ENCODE measurements at regions not wholly inside any gene's neighbourhood (a gene's known extent, or its start where the extent isn't known, plus 50 kb on each side); places are given as distances from the start of the nearest gene placed in this dataset.

DNA sequence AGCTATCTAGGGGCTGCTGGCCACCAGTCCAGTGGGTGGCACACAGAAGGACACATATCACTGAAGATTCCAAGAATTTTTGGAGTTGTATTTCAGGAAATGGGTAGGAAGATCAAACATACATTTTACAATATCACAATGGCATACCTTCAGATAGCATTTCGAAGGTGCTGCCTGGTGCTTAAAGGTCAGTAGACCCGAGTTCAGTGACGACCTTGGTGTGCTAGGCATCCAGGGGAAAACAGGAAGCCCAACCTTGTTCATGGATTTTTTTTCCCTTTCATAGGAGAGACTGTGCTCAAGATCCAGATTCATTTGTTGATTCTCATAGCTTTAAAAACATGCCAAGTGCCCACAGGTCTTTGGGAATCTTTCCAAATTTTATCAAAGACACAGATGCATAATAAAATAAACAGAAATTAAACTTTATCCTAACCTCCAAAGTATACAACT is 51.0 kb upstream of the RCBTB2 start:
- Histone ChIP-seq H3K4me3 (replicated peaks in 1 of 3; ENCODE audit: insufficient read depth in 1 of 3, low read depth in 1 of 3, low read length in 3 of 3) (no peak overlapping the region), H3K4me1 (ENCODE audit: control insufficient read depth, extremely low read depth, insufficient read depth, low read length) (peaks cover 32% of the 10 kb centered on the region), H3K79me2 (ENCODE audit: control insufficient read depth, insufficient read depth, low read length) (no peaks in the 10 kb centered on the region), H2AFZ (ENCODE audit: low read depth, low read length) (no peak overlapping the region), H3K9ac (replicated peaks; ENCODE audit: extremely low read depth, insufficient read depth, low read length) (no peak overlapping the region), H3K27me3 (ENCODE audit: control insufficient read depth in 2 of 2, insufficient read depth in 2 of 2, low read length in 2 of 2) (peaks cover 0 to 4% of the 10 kb centered on the region in 2 experiments), H3K9me3 (replicated peaks; ENCODE audit: control insufficient read depth, insufficient read depth, low read length) (no peaks in the 10 kb centered on the region), H3K36me3 (ENCODE audit: control insufficient read depth in 2 of 2, extremely low read depth in 1 of 2, insufficient read depth in 2 of 2, low read length in 2 of 2) (no peaks in the 10 kb centered on the region), H4K20me1 (replicated peaks; ENCODE audit: control insufficient read depth, extremely low read depth, insufficient read depth, low read length) (no peaks in the 10 kb centered on the region), H3K4me2 (ENCODE audit: insufficient read depth, low read length) (no peak overlapping the region), H3K9me1 (replicated peaks; ENCODE audit: control insufficient read depth, extremely low read depth, insufficient read depth, low read length) (no peaks in the 10 kb centered on the region), H3K27ac (ENCODE audit: insufficient read depth, low read depth, low read length) (no peak overlapping the region)
- DNase-seq (ENCODE audit: low read depth, low spot score) (peak; percentile 64), FAIRE-seq (no peak)
- intact Hi-C loops (cut with micrococcal nuclease): loop anchor here (5.0 kb wide), 2 partner anchors 352 to 457 kb away; partner anchors contain the start of gene ITM2B
- ChIA-PET POLR2A (no interaction called here), CTCF (interaction anchor here (0.8 to 8.7 kb wide), 3 partner anchors 10 to 250 kb away, joined by 3 to 393 read pairs (median 3); no protein-coding TSS in a partner anchor)
- BruUV-seq (replicated peaks): no TSS peak
- TF ChIP-seq GATA2 (IDR thresholded peaks at IDR 0.05; ENCODE audit: insufficient read depth, insufficient read length, low read depth, low read length) (no peak), MYC (IDR thresholded peaks at IDR 0.05; ENCODE audit: low read depth, low read length) (no peak)
- TF ChIP-seq, protein P1, sequence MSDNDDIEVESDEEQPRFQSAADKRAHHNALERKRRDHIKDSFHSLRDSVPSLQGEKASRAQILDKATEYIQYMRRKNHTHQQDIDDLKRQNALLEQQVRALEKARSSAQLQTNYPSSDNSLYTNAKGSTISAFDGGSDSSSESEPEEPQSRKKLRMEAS (IDR thresholded peaks at IDR 0.05; ENCODE audit: insufficient read depth, insufficient read length): no peak
- dilution Hi-C loops (cut with MboI; ENCODE audit: extremely low pct_ligation_motif_present, low sequenced_read_pairs): no loop called here

DNA sequence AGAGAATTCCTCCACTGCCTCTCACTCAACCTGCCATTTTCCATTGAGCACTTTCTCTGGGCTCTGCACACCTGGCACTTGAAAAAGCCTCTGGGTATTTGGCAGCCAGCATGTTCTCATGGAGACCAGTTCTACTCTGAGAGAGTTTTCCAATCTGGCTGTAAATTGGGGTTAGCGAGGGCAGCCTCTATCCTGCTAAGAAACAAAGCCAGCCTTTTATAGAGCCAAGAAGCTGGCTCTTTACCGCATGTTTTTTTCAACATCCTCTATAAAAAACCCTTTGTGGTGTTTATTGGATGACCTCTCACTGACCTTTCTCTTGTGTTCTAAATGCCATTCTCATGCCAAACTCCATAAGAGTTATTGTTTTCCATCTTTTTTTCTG is 52.6 kb upstream of the RCBTB2 start:
- Histone ChIP-seq H3K27me3 (ENCODE audit: control insufficient read depth in 2 of 2, insufficient read depth in 2 of 2, low read length in 2 of 2) (peaks cover 0 to 4% of the 10 kb centered on the region in 2 experiments), H3K9me1 (replicated peaks; ENCODE audit: control insufficient read depth, extremely low read depth, insufficient read depth, low read length) (no peaks in the 10 kb centered on the region), H3K4me3 (replicated peaks in 1 of 3; ENCODE audit: insufficient read depth in 1 of 3, low read depth in 1 of 3, low read length in 3 of 3) (no peak overlapping the region), H3K4me2 (ENCODE audit: insufficient read depth, low read length) (no peak overlapping the region), H2AFZ (ENCODE audit: low read depth, low read length) (no peak overlapping the region), H3K4me1 (ENCODE audit: control insufficient read depth, extremely low read depth, insufficient read depth, low read length) (peaks cover 32% of the 10 kb centered on the region), H3K79me2 (ENCODE audit: control insufficient read depth, insufficient read depth, low read length) (no peaks in the 10 kb centered on the region), H3K9ac (replicated peaks; ENCODE audit: extremely low read depth, insufficient read depth, low read length) (no peak overlapping the region), H3K9me3 (replicated peaks; ENCODE audit: control insufficient read depth, insufficient read depth, low read length) (no peaks in the 10 kb centered on the region), H3K27ac (ENCODE audit: insufficient read depth, low read depth, low read length) (no peak overlapping the region), H4K20me1 (replicated peaks; ENCODE audit: control insufficient read depth, extremely low read depth, insufficient read depth, low read length) (no peaks in the 10 kb centered on the region), H3K36me3 (ENCODE audit: control insufficient read depth in 2 of 2, extremely low read depth in 1 of 2, insufficient read depth in 2 of 2, low read length in 2 of 2) (no peaks in the 10 kb centered on the region)
- ChIA-PET POLR2A (interaction anchor here (1.4 kb wide), 1 partner anchor 53 kb away, joined by 4 read pairs; no protein-coding TSS in a partner anchor), CTCF (interaction anchor here (2.2 to 8.7 kb wide), 2 partner anchors 184 to 252 kb away, joined by 11 to 393 read pairs; no protein-coding TSS in a partner anchor)
- FAIRE-seq (peak; percentile 79), DNase-seq (ENCODE audit: low read depth, low spot score) (peak; percentile 96)
- no TSS peak for BruUV-seq (replicated peaks)
- dilution Hi-C loops (cut with MboI; ENCODE audit: extremely low pct_ligation_motif_present, low sequenced_read_pairs) (no loop called here), intact Hi-C loops (cut with micrococcal nuclease) (no loop called here)
- no peak for TF ChIP-seq MYC (IDR thresholded peaks at IDR 0.05; ENCODE audit: low read depth, low read length)
- TF ChIP-seq POLR2AphosphoS5 (IDR thresholded peaks at IDR 0.05; ENCODE audit: insufficient read depth, low read depth, low read length): no peak
- no peak for TF ChIP-seq POLR2A (IDR thresholded peaks at IDR 0.05; ENCODE audit: low read depth, low read length)
- TF ChIP-seq EZH2 (IDR thresholded peaks at IDR 0.05; ENCODE audit: borderline replicate concordance, low read depth, low read length, severe bottlenecking): no peak
- TF ChIP-seq, protein P1 (IDR thresholded peaks at IDR 0.05; ENCODE audit: insufficient read depth, insufficient read length): no peak
- TF ChIP-seq GATA2 (IDR thresholded peaks at IDR 0.05; ENCODE audit: insufficient read depth, insufficient read length, low read depth, low read length): no peak
- TF ChIP-seq FOS (IDR thresholded peaks at IDR 0.05; ENCODE audit: borderline replicate concordance, insufficient read depth, low read length): no peak
- TF ChIP-seq, protein P2, sequence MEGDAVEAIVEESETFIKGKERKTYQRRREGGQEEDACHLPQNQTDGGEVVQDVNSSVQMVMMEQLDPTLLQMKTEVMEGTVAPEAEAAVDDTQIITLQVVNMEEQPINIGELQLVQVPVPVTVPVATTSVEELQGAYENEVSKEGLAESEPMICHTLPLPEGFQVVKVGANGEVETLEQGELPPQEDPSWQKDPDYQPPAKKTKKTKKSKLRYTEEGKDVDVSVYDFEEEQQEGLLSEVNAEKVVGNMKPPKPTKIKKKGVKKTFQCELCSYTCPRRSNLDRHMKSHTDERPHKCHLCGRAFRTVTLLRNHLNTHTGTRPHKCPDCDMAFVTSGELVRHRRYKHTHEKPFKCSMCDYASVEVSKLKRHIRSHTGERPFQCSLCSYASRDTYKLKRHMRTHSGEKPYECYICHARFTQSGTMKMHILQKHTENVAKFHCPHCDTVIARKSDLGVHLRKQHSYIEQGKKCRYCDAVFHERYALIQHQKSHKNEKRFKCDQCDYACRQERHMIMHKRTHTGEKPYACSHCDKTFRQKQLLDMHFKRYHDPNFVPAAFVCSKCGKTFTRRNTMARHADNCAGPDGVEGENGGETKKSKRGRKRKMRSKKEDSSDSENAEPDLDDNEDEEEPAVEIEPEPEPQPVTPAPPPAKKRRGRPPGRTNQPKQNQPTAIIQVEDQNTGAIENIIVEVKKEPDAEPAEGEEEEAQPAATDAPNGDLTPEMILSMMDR (IDR thresholded peaks at IDR 0.05; ENCODE audit: extremely low read depth in 1 of 2, insufficient read depth in 1 of 2, low read depth in 1 of 2, low read length in 2 of 2): no peak
